H9 (cell line): ENCODE measurements at regions not wholly inside any gene's neighbourhood (a gene's known extent, or its start where the extent isn't known, plus 50 kb on each side); places are given as distances from the start of the nearest gene placed in this dataset.

Experiments used
- DNase-seq: peaks from one replicate; pipeline ENCODE4 v3.0.0-alpha.2; 2017
- H2AFZ ChIP-seq: one replicate; pipeline ENCODE4 v1.6.1; 2013; ENCODE audit warnings: mild to moderate bottlenecking, low read length, control low read depth, moderate library complexity
- H2AK5ac ChIP-seq: 2 replicates; pipeline ENCODE4 v1.6.1; 2013; ENCODE audit warnings: low read length, control low read depth, mixed read lengths; ENCODE audit not compliant: insufficient read length
- H2BK120ac ChIP-seq: one replicate; pipeline ENCODE4 v1.6.1; 2013; ENCODE audit warnings: low read depth, mild to moderate bottlenecking, low read length, control low read depth, inconsistent platforms; ENCODE audit not compliant: poor library complexity, severe bottlenecking
- H2BK12ac ChIP-seq: 2 replicates; pipeline ENCODE4 v1.6.1; 2013; ENCODE audit warnings: low read length, control low read depth, mixed read lengths, low read depth; ENCODE audit not compliant: insufficient read length
- H2BK15ac ChIP-seq: 2 replicates; pipeline ENCODE4 v1.6.1; 2013; ENCODE audit warnings: low read depth, low read length, control low read depth
- H2BK20ac ChIP-seq: one replicate; pipeline ENCODE4 v1.6.1; 2013; ENCODE audit warnings: low read depth, mild to moderate bottlenecking, low read length, control low read depth, inconsistent platforms; ENCODE audit not compliant: poor library complexity, severe bottlenecking
- H2BK5ac ChIP-seq: 2 replicates; pipeline ENCODE4 v1.6.1; 2013; ENCODE audit warnings: low read length, control low read depth, mixed read lengths; ENCODE audit not compliant: insufficient read length
- H3K14ac ChIP-seq: 2 replicates; pipeline ENCODE4 v1.6.1; 2013; ENCODE audit warnings: low read length, control low read depth; ENCODE audit not compliant: insufficient read depth
- H3K18ac ChIP-seq: 2 replicates; pipeline ENCODE4 v1.6.1; 2013; ENCODE audit warnings: low read depth, mild to moderate bottlenecking, mixed read lengths, low read length, control low read depth; ENCODE audit not compliant: insufficient read length
- H3K23ac ChIP-seq: 2 replicates; pipeline ENCODE4 v1.6.1; 2013; ENCODE audit warnings: low read length, control low read depth, mixed read lengths, low read depth; ENCODE audit not compliant: insufficient read length
- H3K23me2 ChIP-seq: 2 replicates; pipeline ENCODE4 v1.6.1; 2013; ENCODE audit warnings: low read depth, mild to moderate bottlenecking, mixed read lengths, low read length, control low read depth; ENCODE audit not compliant: insufficient read length, poor library complexity, severe bottlenecking
- H3K27ac ChIP-seq: 2 replicates; pipeline ENCODE4 v1.5.1; 2013; ENCODE audit warnings: low read length, control low read depth, mixed read lengths, low read depth; ENCODE audit not compliant: insufficient read length
- H3K27me3 ChIP-seq: 2 replicates; pipeline ENCODE4 v1.6.1; 2013; ENCODE audit warnings: low read length, control low read depth, inconsistent platforms; ENCODE audit not compliant: insufficient read depth
- H3K4ac ChIP-seq: 2 replicates; pipeline ENCODE4 v1.6.1; 2013; ENCODE audit warnings: low read depth, mild to moderate bottlenecking, control low read depth, inconsistent platforms, low read length, moderate library complexity
- H3K4me1 ChIP-seq: 2 replicates; pipeline ENCODE4 v1.6.1; 2013; ENCODE audit warnings: low read length, control low read depth, inconsistent platforms; ENCODE audit not compliant: insufficient read depth
- H3K4me2 ChIP-seq: 2 replicates; pipeline ENCODE4 v1.6.1; 2013; ENCODE audit warnings: low read length, control low read depth, mixed read lengths; ENCODE audit not compliant: insufficient read length, insufficient read depth
- H3K56ac ChIP-seq: 2 replicates; pipeline ENCODE4 v1.6.1; 2013; ENCODE audit warnings: low read depth, mild to moderate bottlenecking, mixed read lengths, low read length, control low read depth; ENCODE audit not compliant: insufficient read length
- H3K79me1 ChIP-seq: 2 replicates; pipeline ENCODE4 v1.6.1; 2013; ENCODE audit warnings: low read depth, mild to moderate bottlenecking, moderate library complexity, low read length, control low read depth, inconsistent platforms; ENCODE audit not compliant: insufficient read depth, poor library complexity, severe bottlenecking
- H3K79me2 ChIP-seq: 2 replicates; pipeline ENCODE4 v1.6.1; 2013; ENCODE audit warnings: low read length, control low read depth, inconsistent platforms; ENCODE audit not compliant: insufficient read depth
- H3K9ac ChIP-seq: 2 replicates; pipeline ENCODE4 v1.6.1; 2013; ENCODE audit warnings: low read length, control low read depth, mixed read lengths; ENCODE audit not compliant: insufficient read length; ENCODE audit errors: extremely low read depth
- H3K9me3 ChIP-seq: one replicate; pipeline ENCODE4 v1.6.1; 2013; ENCODE audit warnings: low read depth, low read length, inconsistent platforms; ENCODE audit not compliant: control insufficient read depth
- H3T11ph ChIP-seq: one replicate; pipeline ENCODE4 v1.6.1; 2013; ENCODE audit warnings: mild to moderate bottlenecking, low read length, control low read depth, inconsistent platforms
- H4K20me1 ChIP-seq: one replicate; pipeline ENCODE4 v1.6.1; 2013; ENCODE audit not compliant: control insufficient read depth, insufficient read length, insufficient read depth
- H4K5ac ChIP-seq: 2 replicates; pipeline ENCODE4 v1.6.1; 2013; ENCODE audit warnings: low read depth, mild to moderate bottlenecking, mixed read lengths, low read length, control low read depth; ENCODE audit not compliant: insufficient read length
- H4K8ac ChIP-seq: replicated peaks from 2 replicates; pipeline ENCODE4 v1.6.1; 2013; ENCODE audit warnings: low read length, control low read depth, mixed read lengths, low read depth; ENCODE audit not compliant: insufficient read length
- H4K91ac ChIP-seq: 2 replicates; pipeline ENCODE4 v1.6.1; 2013; ENCODE audit warnings: low read depth, mild to moderate bottlenecking, moderate library complexity, mixed read lengths, low read length, control low read depth; ENCODE audit not compliant: insufficient read length
- H3K27ac Mint-ChIP-seq, 3 experiments: 2 replicates in 2 of 3; 3 replicates in 1 of 3; pipeline ENCODE4 v1.8.0; 2020 to 2021; ENCODE audit warnings: mixed read lengths in 3 of 3, mild to moderate bottlenecking in 1 of 3, moderate library complexity in 1 of 3
- H3K27me3 Mint-ChIP-seq: 2 replicates; pipeline ENCODE4 v1.8.0; 2021; ENCODE audit warnings: low read depth, mild to moderate bottlenecking, moderate library complexity, mixed read lengths
- H3K36me3 Mint-ChIP-seq, 3 experiments: 2 replicates in 2 of 3; 3 replicates in 1 of 3; pipeline ENCODE4 v1.8.0; 2020 to 2021; ENCODE audit warnings: low read depth in 3 of 3, mixed read lengths in 3 of 3; ENCODE audit not compliant: insufficient read depth in 1 of 3
- H3K4me1 Mint-ChIP-seq, 2 experiments: 2 replicates each; pipeline ENCODE4 v1.8.0; 2020; ENCODE audit warnings: mixed read lengths in 2 of 2
- H3K4me3 Mint-ChIP-seq, 2 experiments: 2 replicates in 1 of 2; 3 replicates in 1 of 2; pipeline ENCODE4 v1.8.0; 2020 to 2021; ENCODE audit warnings: mild to moderate bottlenecking in 2 of 2, mixed read lengths in 2 of 2, moderate library complexity in 1 of 2
- H3K9me3 Mint-ChIP-seq, 2 experiments: 2 replicates in 1 of 2; 3 replicates in 1 of 2; pipeline ENCODE4 v1.8.0; 2020; ENCODE audit warnings: mild to moderate bottlenecking in 2 of 2, mixed read lengths in 2 of 2, moderate library complexity in 1 of 2
- CTCF ChIP-seq: fragments of 200-600 bp; sonication (generic); conservative IDR thresholded peaks from 3 replicates; pipeline ENCODE4 v1.8.0; 2021; ENCODE audit warnings: antibody characterized with exemption, mild to moderate bottlenecking
- WGBS: extraction: QIAGEN DNeasy Blood & Tissue Kit; methylation state at CpG from one replicate; pipeline ENCODE4 v1.1.7; 2013; ENCODE audit warnings: missing lambda C conversion rate, low lambda C conversion rate, mixed read lengths; ENCODE audit not compliant: insufficient read length; ENCODE audit errors: extremely low coverage; 5-methylcytosine and 5-hydroxymethylcytosine counted together

GRCh38 chr2:129927696-129928095, 51.8 kb upstream of the RAB6C start:
- H3K9ac ChIP-seq = no peak overlapping the region
- Mint-ChIP-seq H3K27me3 (peaks cover 15% of the 10 kb centered on the region), H3K4me1 (peaks cover 9 to 14% of the 10 kb centered on the region in 2 experiments), H3K4me3 (no peak overlapping the region), H3K36me3 (no peaks in the 10 kb centered on the region; a peak in 1 of 7 replicates), H3K27ac (no peak overlapping the region), H3K9me3 (no peaks in the 10 kb centered on the region; a peak in 1 of 5 replicates)
- no peak overlapping the region for H2AK5ac ChIP-seq
- H4K91ac ChIP-seq = no peak overlapping the region
- H2BK5ac ChIP-seq = no peak overlapping the region
- no peak overlapping the region for H3K23ac ChIP-seq
- H4K5ac ChIP-seq = no peak overlapping the region
- H3K4me1 ChIP-seq = no peaks in the 10 kb centered on the region
- no peak overlapping the region for H4K8ac ChIP-seq
- no peak overlapping the region for H3K14ac ChIP-seq
- H3K9me3 ChIP-seq = no peaks in the 10 kb centered on the region
- H3K27ac ChIP-seq = no peak overlapping the region
- WGBS = no CpG with 5 or more reads among the region's 1 CpG
- no peak overlapping the region for H3K4me2 ChIP-seq
- no peaks in the 10 kb centered on the region for H4K20me1 ChIP-seq
- H3K56ac ChIP-seq = no peak overlapping the region
- DNase-seq = no peak
- no peaks in the 10 kb centered on the region for H3K27me3 ChIP-seq
- H2BK12ac ChIP-seq = no peak overlapping the region
- H2BK15ac ChIP-seq = no peak overlapping the region
- no peak overlapping the region for H3T11ph ChIP-seq
- no peak overlapping the region for H2AFZ ChIP-seq
- H3K79me2 ChIP-seq = no peaks in the 10 kb centered on the region
- no peak overlapping the region for H2BK20ac ChIP-seq
- H3K23me2 ChIP-seq = peaks cover 10% of the 10 kb centered on the region
- no peaks in the 10 kb centered on the region for H3K79me1 ChIP-seq
- no peak for TF ChIP-seq CTCF
- no peak overlapping the region for H3K18ac ChIP-seq
- H2BK120ac ChIP-seq = no peak overlapping the region
- no peak overlapping the region for H3K4ac ChIP-seq
